Endothelial cell (in vitro differentiated cells): ENCODE measurements at regions not wholly inside any gene's neighbourhood (a gene's known extent, or its start where the extent isn't known, plus 50 kb on each side); places are given as distances from the start of the nearest gene placed in this dataset.

Experiments
- DNase-seq: peaks from one replicate; pipeline ENCODE4 v3.0.0; 2021; ENCODE audit warnings: low spot score
- H3K27ac Mint-ChIP-seq: one replicate; pipeline ENCODE4 v1.8.0; 2021; ENCODE audit warnings: mixed read lengths, inconsistent platforms; ENCODE audit not compliant: unreplicated experiment
- H3K27me3 Mint-ChIP-seq: one replicate; pipeline ENCODE4 v1.8.0; 2021; ENCODE audit warnings: mild to moderate bottlenecking, moderate library complexity, mixed read lengths, inconsistent platforms; ENCODE audit not compliant: unreplicated experiment
- H3K36me3 Mint-ChIP-seq: one replicate; pipeline ENCODE4 v1.8.0; 2021; ENCODE audit warnings: mild to moderate bottlenecking, low read depth, mixed read lengths, inconsistent platforms; ENCODE audit not compliant: unreplicated experiment
- H3K4me1 Mint-ChIP-seq: one replicate; pipeline ENCODE4 v1.8.0; 2021; ENCODE audit warnings: mild to moderate bottlenecking, mixed read lengths, inconsistent platforms; ENCODE audit not compliant: unreplicated experiment
- H3K4me3 Mint-ChIP-seq: one replicate; pipeline ENCODE4 v1.8.0; 2021; ENCODE audit warnings: mild to moderate bottlenecking, mixed read lengths, inconsistent platforms; ENCODE audit not compliant: unreplicated experiment
- H3K9me3 Mint-ChIP-seq: one replicate; pipeline ENCODE4 v1.8.0; 2021; ENCODE audit warnings: mixed read lengths, inconsistent platforms; ENCODE audit not compliant: unreplicated experiment
- CTCF ChIP-seq: fragments of 200-600 bp; sonication (generic); IDR thresholded peaks from one replicate; pipeline ENCODE4 v1.5.0; 2021; ENCODE audit warnings: antibody characterized with exemption; ENCODE audit not compliant: unreplicated experiment

GRCh38 chr6:84447651-84448050, 220.2 kb upstream of the CEP162 start:
- no peak for DNase-seq
- Mint-ChIP-seq H3K27me3 (no peaks in the 10 kb centered on the region), H3K4me3 (no peak overlapping the region), H3K36me3 (no peaks in the 10 kb centered on the region), H3K27ac (no peak overlapping the region), H3K4me1 (peaks cover 7% of the 10 kb centered on the region), H3K9me3 (no peaks in the 10 kb centered on the region)
- TF ChIP-seq CTCF, result no peak

- DNase-seq, result no peak
- Mint-ChIP-seq H3K27ac (no peak overlapping the region), H3K27me3 (no peaks in the 10 kb centered on the region), H3K4me1 (peaks cover 7% of the 10 kb centered on the region), H3K9me3 (no peaks in the 10 kb centered on the region), H3K4me3 (no peak overlapping the region), H3K36me3 (no peaks in the 10 kb centered on the region)
- no peak for TF ChIP-seq CTCF
These were observed 217.6 kb upstream of the CEP162 start for GRCh38 chr6:84445068-84445467.

GRCh38 chr6:84442208-84442607, 214.8 kb upstream of the CEP162 start:
- H3K27ac Mint-ChIP-seq, result no peak overlapping the region
- no peaks in the 10 kb centered on the region for H3K27me3 Mint-ChIP-seq
- H3K4me1 Mint-ChIP-seq, result no peaks in the 10 kb centered on the region
- TF ChIP-seq CTCF, result no peak
- no peak for DNase-seq
- no peaks in the 10 kb centered on the region for H3K36me3 Mint-ChIP-seq
- no peak overlapping the region for H3K4me3 Mint-ChIP-seq
- H3K9me3 Mint-ChIP-seq, result no peaks in the 10 kb centered on the region

GRCh38 chr6:84441456-84441855, 214.0 kb upstream of the CEP162 start:
- Mint-ChIP-seq H3K36me3 (no peaks in the 10 kb centered on the region), H3K4me1 (no peaks in the 10 kb centered on the region), H3K9me3 (no peaks in the 10 kb centered on the region), H3K4me3 (no peak overlapping the region), H3K27me3 (no peaks in the 10 kb centered on the region), H3K27ac (no peak overlapping the region)
- DNase-seq, result no peak
- no peak for TF ChIP-seq CTCF

- no peaks in the 10 kb centered on the region for H3K27me3 Mint-ChIP-seq
These were observed 207.1 kb upstream of the CEP162 start for GRCh38 chr6:84434550-84434949.

More at GRCh38 chr6:84434550-84434949, 207.1 kb upstream of the CEP162 start:
- no peak for TF ChIP-seq CTCF
- H3K36me3 Mint-ChIP-seq, result no peaks in the 10 kb centered on the region
- no peaks in the 10 kb centered on the region for H3K9me3 Mint-ChIP-seq
- H3K4me3 Mint-ChIP-seq, result no peak overlapping the region
- no peak overlapping the region for H3K27ac Mint-ChIP-seq
- no peak for DNase-seq
- no peaks in the 10 kb centered on the region for H3K4me1 Mint-ChIP-seq
